ENCODE measurements at regions not wholly inside any gene's neighbourhood (a gene's known extent, or its start where the extent isn't known, plus 50 kb on each side); places are given as distances from the start of the nearest gene placed in this dataset.

- H2AFZ ChIP-seq (ENCODE audit: low read depth, low read length, severe bottlenecking) = no peak overlapping the region
- H3K9me3 ChIP-seq (ENCODE audit: insufficient read depth, low read length) = no peaks in the 10 kb centered on the region
- no peaks in the 10 kb centered on the region for H3K9me2 ChIP-seq (replicated peaks; ENCODE audit: insufficient read depth, low read length)
- no peak overlapping the region for H3K27ac ChIP-seq (ENCODE audit: low read depth, low read length)
- H3K36me3 ChIP-seq (ENCODE audit: low read length) = no peaks in the 10 kb centered on the region
- H3K4me2 ChIP-seq (ENCODE audit: low read depth, low read length, poor library complexity, severe bottlenecking) = no peak overlapping the region
- no peaks in the 10 kb centered on the region for H3K79me2 ChIP-seq (ENCODE audit: insufficient read depth, low read length)
- no peaks in the 10 kb centered on the region for H3K27me3 ChIP-seq (ENCODE audit: low read length)
- TF ChIP-seq EZH2phosphoT487 (conservative IDR thresholded peaks at IDR 0.05; ENCODE audit: low read length) = no peak
- TF ChIP-seq CTCF (IDR thresholded peaks at IDR 0.05; ENCODE audit: insufficient read depth, low read length, poor library complexity, severe bottlenecking) = no peak
- no peak overlapping the region for H3K4me3 ChIP-seq (ENCODE audit: insufficient read depth, low read length, poor library complexity, severe bottlenecking)
- no peak overlapping the region for H3K9ac ChIP-seq (ENCODE audit: low read length)
- H3F3A ChIP-seq (ENCODE audit: insufficient read depth) = no peaks in the 10 kb centered on the region
- H4K20me1 ChIP-seq (ENCODE audit: low read depth, low read length) = no peaks in the 10 kb centered on the region
Measured at GRCh38 chr10:10644676-10645385, 372.8 kb upstream of the CELF2 start.

- no peaks in the 10 kb centered on the region for H3K9me3 ChIP-seq (ENCODE audit: insufficient read depth, low read length)
- TF ChIP-seq EZH2phosphoT487 (conservative IDR thresholded peaks at IDR 0.05; ENCODE audit: low read length) (no peak), CTCF (IDR thresholded peaks at IDR 0.05; ENCODE audit: insufficient read depth, low read length, poor library complexity, severe bottlenecking) (no peak)
- H3K36me3 ChIP-seq (ENCODE audit: low read length) = no peaks in the 10 kb centered on the region
- H3K9me2 ChIP-seq (replicated peaks; ENCODE audit: insufficient read depth, low read length) = no peaks in the 10 kb centered on the region
- no peak overlapping the region for H3K4me2 ChIP-seq (ENCODE audit: low read depth, low read length, poor library complexity, severe bottlenecking)
- H2AFZ ChIP-seq (ENCODE audit: low read depth, low read length, severe bottlenecking) = no peak overlapping the region
- no peaks in the 10 kb centered on the region for H3K79me2 ChIP-seq (ENCODE audit: insufficient read depth, low read length)
- H3K27me3 ChIP-seq (ENCODE audit: low read length) = no peaks in the 10 kb centered on the region
- no peak overlapping the region for H3K9ac ChIP-seq (ENCODE audit: low read length)
- no peaks in the 10 kb centered on the region for H4K20me1 ChIP-seq (ENCODE audit: low read depth, low read length)
- H3K4me3 ChIP-seq (ENCODE audit: insufficient read depth, low read length, poor library complexity, severe bottlenecking) = no peak overlapping the region
- no peak overlapping the region for H3K27ac ChIP-seq (ENCODE audit: low read depth, low read length)
- no peaks in the 10 kb centered on the region for H3F3A ChIP-seq (ENCODE audit: insufficient read depth)
Measured at GRCh38 chr10:10647331-10647730, 370.3 kb upstream of the CELF2 start.

- Histone ChIP-seq H3K4me2 (ENCODE audit: low read depth, low read length, poor library complexity, severe bottlenecking) (no peak overlapping the region), H3K9ac (ENCODE audit: low read length) (no peak overlapping the region)
Measured at GRCh38 chr10:10657139-10657760, 360.4 kb upstream of the CELF2 start.

More at GRCh38 chr10:10657139-10657760, 360.4 kb upstream of the CELF2 start:
- Histone ChIP-seq H3K9me2 (replicated peaks; ENCODE audit: insufficient read depth, low read length) (no peaks in the 10 kb centered on the region), H3K27me3 (ENCODE audit: low read length) (no peaks in the 10 kb centered on the region; the same call in 1 of the 2 replicates), H3K27ac (ENCODE audit: low read depth, low read length) (no peak overlapping the region), H3K9me3 (ENCODE audit: insufficient read depth, low read length) (no peaks in the 10 kb centered on the region), H2AFZ (ENCODE audit: low read depth, low read length, severe bottlenecking) (no peak overlapping the region), H3K36me3 (ENCODE audit: low read length) (no peaks in the 10 kb centered on the region), H4K20me1 (ENCODE audit: low read depth, low read length) (no peaks in the 10 kb centered on the region), H3K79me2 (ENCODE audit: insufficient read depth, low read length) (no peaks in the 10 kb centered on the region), H3K4me3 (ENCODE audit: insufficient read depth, low read length, poor library complexity, severe bottlenecking) (no peak overlapping the region), H3F3A (ENCODE audit: insufficient read depth) (no peaks in the 10 kb centered on the region)
- no peak for TF ChIP-seq EZH2phosphoT487 (conservative IDR thresholded peaks at IDR 0.05; ENCODE audit: low read length)
